K562 (cell line): ENCODE measurements at regions not wholly inside any gene's neighbourhood (a gene's known extent, or its start where the extent isn't known, plus 50 kb on each side); places are given as distances from the start of the nearest gene placed in this dataset.
A peak's percentile ranks its signal among the peaks of the same experiment; 100 is the strongest.

ENCODE experiments used
- ATAC-seq: fragments of 200-7000 bp; cut with Tn5 transposase; 3 replicates; pipeline ENCODE4 v1.9.1; 2020; ENCODE audit warnings: moderate library complexity
- BruUV-seq: library from RNA; stranded (reverse); fragments of 400-500 nt; replicated peaks from 2 replicates; lab custom pipeline; 2021; lab: Mats Ljungman, UMichigan
- CTCF ChIA-PET: fragments of 300-600 bp; formaldehyde crosslinking; extraction: SDS; loops from one replicate; lab custom pipeline; 2021; ENCODE audit warnings: low intra/inter-chr PET ratio; lab: Yijun Ruan, JAX
- POLR2A ChIA-PET: fragments of 300-600, 350-650 bp; sonication (Branson Sonifier 250); formaldehyde crosslinking; extraction: SDS; loops from one replicate; lab custom pipeline; 2021; ENCODE audit warnings: antibody characterized with exemption, inconsistent platforms; lab: Yijun Ruan, JAX
- DNase-seq, 4 experiments: peaks; one replicate each; pipeline versions ENCODE4 v3.0.0 to v3.0.0-alpha.2; 2011 to 2018; ENCODE audit warnings: low spot score in 3 of 4, mixed read lengths in 3 of 4; ENCODE audit errors: extremely low read depth in 1 of 4
- FAIRE-seq: peaks from 2 replicates; lab custom pipeline; 2011; peaks lifted over from hg19 to GRCh38; lab: Jason Lieb, UNC
- H2AFZ ChIP-seq: 2 replicates; pipeline ENCODE4 v1.6.0; 2011; ENCODE audit warnings: low read depth, low read length, control low read depth, inconsistent platforms
- H3K27ac ChIP-seq: fragments of 200-600 bp; 3 replicates; pipeline ENCODE4 v1.8.0; 2011; ENCODE audit warnings: low read depth, mild to moderate bottlenecking, control low read depth, inconsistent platforms, low read length, moderate library complexity, mixed read lengths; ENCODE audit errors: extremely low read depth
- H3K27me3 ChIP-seq, 2 experiments: fragments of 300-600 bp in 1 of 2; 2 replicates in 1 of 2; 3 replicates in 1 of 2; pipeline versions ENCODE4 v1.6.0 to v1.8.0; 2011; ENCODE audit warnings: inconsistent platforms in 2 of 2, low read length in 2 of 2, mild to moderate bottlenecking in 1 of 2, mixed read lengths in 1 of 2, moderate library complexity in 1 of 2; ENCODE audit not compliant: control insufficient read depth in 2 of 2, insufficient read depth in 2 of 2
- H3K36me3 ChIP-seq: fragments of 300-600 bp; 3 replicates; pipeline ENCODE4 v1.8.0; 2011; ENCODE audit warnings: mild to moderate bottlenecking, low read length, inconsistent platforms; ENCODE audit not compliant: control insufficient read depth, insufficient read depth
- H3K4me1 ChIP-seq, 2 experiments: fragments of 200-600 bp in 1 of 2; replicated peaks in 1 of 2; 2 replicates in 1 of 2; 3 replicates in 1 of 2; pipeline versions ENCODE4 v1.5.1 to v1.8.0; 2011; ENCODE audit warnings: inconsistent platforms in 2 of 2, low read length in 2 of 2, mild to moderate bottlenecking in 1 of 2, mixed read lengths in 1 of 2, moderate library complexity in 1 of 2; ENCODE audit not compliant: control insufficient read depth in 2 of 2, insufficient read depth in 2 of 2
- H3K4me2 ChIP-seq: 2 replicates; pipeline ENCODE4 v1.6.1; 2011; ENCODE audit warnings: low read length, control low read depth, inconsistent platforms, mixed read lengths; ENCODE audit not compliant: insufficient read depth
- H3K4me3 ChIP-seq: fragments of 200-600 bp; sonication (generic), shearing (Covaris generic); 2 replicates; pipeline ENCODE4 v1.5.1; 2016; ENCODE audit warnings: control low read depth, inconsistent platforms
- H3K79me2 ChIP-seq: fragments of 200-600 bp; 3 replicates; pipeline ENCODE4 v1.8.0; 2011; ENCODE audit warnings: low read length, inconsistent platforms; ENCODE audit not compliant: control insufficient read depth, insufficient read depth
- H3K9ac ChIP-seq, 2 experiments: 2 replicates each; pipeline versions ENCODE4 v1.6.0 to v1.6.1; 2011; ENCODE audit warnings: low read depth in 2 of 2, low read length in 2 of 2, control low read depth in 1 of 2, inconsistent platforms in 1 of 2, mild to moderate bottlenecking in 1 of 2, mixed read lengths in 1 of 2; ENCODE audit not compliant: insufficient read depth in 1 of 2
- H3K9me1 ChIP-seq: one replicate; pipeline ENCODE4 v1.6.0; 2011; ENCODE audit warnings: inconsistent platforms, mild to moderate bottlenecking, low read length, moderate library complexity; ENCODE audit not compliant: control insufficient read depth, insufficient read depth
- H3K9me3 ChIP-seq: replicated peaks from 2 replicates; pipeline ENCODE4 v1.5.1; 2011; ENCODE audit warnings: low read depth, low read length, inconsistent platforms; ENCODE audit not compliant: control insufficient read depth, insufficient read depth
- H4K20me1 ChIP-seq: replicated peaks from 2 replicates; pipeline ENCODE4 v1.6.1; 2011; ENCODE audit warnings: low read length, inconsistent platforms, mixed read lengths; ENCODE audit not compliant: control insufficient read depth, insufficient read depth
- ATF6 ChIP-seq: sonication (generic); formaldehyde crosslinking; IDR thresholded peaks from 2 replicates; pipeline ENCODE4 v1.4.0; 2020; ENCODE audit warnings: mild to moderate bottlenecking, missing genetic modification reagents
- ELF2 ChIP-seq: fragments of 250-450 bp; sonication (Bioruptor Pico); IDR thresholded peaks from 2 replicates; pipeline ENCODE4 v1.5.0; 2021; ENCODE audit warnings: mild to moderate bottlenecking
- FOXA3 ChIP-seq, 2 experiments: fragments of 450-650 bp in 1 of 2; sonication (generic) in 1 of 2; formaldehyde crosslinking; IDR thresholded peaks in 1 of 2; conservative IDR thresholded peaks in 1 of 2; 2 replicates each; pipeline versions ENCODE4 v1.4.0 to v1.8.0; 2020 to 2022; ENCODE audit warnings: mild to moderate bottlenecking in 2 of 2, missing genetic modification reagents in 1 of 2
- MTA3 ChIP-seq: fragments of 450-650 bp; formaldehyde crosslinking; IDR thresholded peaks from 2 replicates; pipeline ENCODE4 v1.6.1; 2017; ENCODE audit warnings: mild to moderate bottlenecking, borderline replicate concordance
- TAL1 ChIP-seq: fragments of 450-650 bp; IDR thresholded peaks from 2 replicates; pipeline ENCODE4 v1.6.1; 2016; ENCODE audit warnings: mild to moderate bottlenecking
- ZFP1 ChIP-seq: fragments of 450-650 bp; formaldehyde crosslinking; IDR thresholded peaks from 2 replicates; pipeline ENCODE4 v1.4.0; 2020; ENCODE audit warnings: mild to moderate bottlenecking, mixed read lengths
- WGBS: fragments of 100-300 bp; shearing (Covaris generic); methylation state at CpG from one replicate; pipeline ENCODE4 v1.1.6; 2016; ENCODE audit warnings: low coverage, mixed read lengths; ENCODE audit not compliant: insufficient coverage; ENCODE audit errors: missing lambda C conversion rate; 5-methylcytosine and 5-hydroxymethylcytosine counted together
- in situ Hi-C: fragments of 300-500 bp; cut with MboI; formaldehyde crosslinking; loops from 4 replicates; pipeline ENCODE4 v1.15.0; 2018; ENCODE audit warnings: inconsistent platforms, mixed read lengths
- intact Hi-C: fragments of 100-400 bp; cut with micrococcal nuclease; formaldehyde crosslinking; loops from 2 replicates; pipeline ENCODE4 v1.14.2; 2022

GRCh38 chr1:87902830-87903229, 574.1 kb downstream of the LMO4 start:
- Histone ChIP-seq H2AFZ (no peak overlapping the region), H3K27me3 (no peaks in the 10 kb centered on the region), H3K27ac (no peak overlapping the region), H3K9me1 (no peaks in the 10 kb centered on the region), H4K20me1 (no peaks in the 10 kb centered on the region), H3K9ac (no peak overlapping the region), H3K36me3 (no peaks in the 10 kb centered on the region), H3K9me3 (no peaks in the 10 kb centered on the region; the same call in 1 of the 2 replicates), H3K79me2 (no peaks in the 10 kb centered on the region), H3K4me3 (no peak overlapping the region), H3K4me2 (no peak overlapping the region), H3K4me1 (no peaks in the 10 kb centered on the region)
- CTCF ChIA-PET, result no interaction called here
- POLR2A ChIA-PET, result no interaction called here
- intact Hi-C loops, result no loop called here
- TF ChIP-seq TAL1 (peak; percentile 18; the same call in 1 of the 2 replicates), ELF2 (CRISPR knock-in tag) (no peak), ATF6 (CRISPR knock-in tag) (no peak), ZFP1 (CRISPR knock-in tag) (no peak), MTA3 (no peak), FOXA3 (CRISPR knock-in tag; conservative IDR thresholded peaks at IDR 0.05 in 1 of 2, IDR thresholded peaks at IDR 0.05 in 1 of 2) (peak in 1 of 2 experiments; percentile 54; a peak in 2 of 4 replicates)
- 3% methylated on average over 4 of the region's 4 CpGs for WGBS
- in situ Hi-C loops, result no loop called here
- ATAC-seq (no peak; the same call in 2 of the 3 replicates), FAIRE-seq (no peak), DNase-seq (peak in 1 of 4 experiments; percentile 20)
- no TSS peak for BruUV-seq
